Fibroblast of villous mesenchyme (primary cell): ENCODE measurements at regions not wholly inside any gene's neighbourhood (a gene's known extent, or its start where the extent isn't known, plus 50 kb on each side); places are given as distances from the start of the nearest gene placed in this dataset.

ENCODE experiments used
- DNase-seq: peaks from one replicate; pipeline ENCODE4 v3.0.0-alpha.2; 2010; ENCODE audit warnings: low read depth
- H3K4me3 ChIP-seq: 2 replicates; pipeline ENCODE4 v1.5.1; 2011; ENCODE audit warnings: low read depth, mild to moderate bottlenecking, low read length
- TF ChIP-seq, protein P1 (sequence below): IDR thresholded peaks from 2 replicates; pipeline ENCODE4 v1.5.1; 2012; ENCODE audit warnings: low read depth, mild to moderate bottlenecking, low read length; ENCODE audit not compliant: insufficient read depth

DNA sequence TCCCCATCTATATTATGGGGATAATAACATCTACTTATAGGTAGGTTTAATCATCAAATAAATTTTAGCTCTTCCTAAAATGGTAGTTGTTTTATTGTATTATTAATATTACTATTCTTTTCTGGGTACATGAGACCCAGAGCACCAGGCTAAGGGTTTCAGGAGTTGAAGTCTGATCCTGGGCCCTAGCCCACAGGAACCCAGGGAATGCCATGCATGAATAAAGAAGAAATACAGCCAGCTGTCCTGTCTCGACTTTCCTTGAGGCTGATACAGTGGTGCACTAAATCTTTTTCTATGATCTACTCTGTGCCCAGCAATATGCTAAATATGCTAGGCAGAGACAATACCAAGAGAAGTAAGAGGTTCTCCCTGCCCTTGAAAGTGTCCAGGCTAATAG is 72.1 kb upstream of the ATP2C1 start:
- TF ChIP-seq, protein P1, sequence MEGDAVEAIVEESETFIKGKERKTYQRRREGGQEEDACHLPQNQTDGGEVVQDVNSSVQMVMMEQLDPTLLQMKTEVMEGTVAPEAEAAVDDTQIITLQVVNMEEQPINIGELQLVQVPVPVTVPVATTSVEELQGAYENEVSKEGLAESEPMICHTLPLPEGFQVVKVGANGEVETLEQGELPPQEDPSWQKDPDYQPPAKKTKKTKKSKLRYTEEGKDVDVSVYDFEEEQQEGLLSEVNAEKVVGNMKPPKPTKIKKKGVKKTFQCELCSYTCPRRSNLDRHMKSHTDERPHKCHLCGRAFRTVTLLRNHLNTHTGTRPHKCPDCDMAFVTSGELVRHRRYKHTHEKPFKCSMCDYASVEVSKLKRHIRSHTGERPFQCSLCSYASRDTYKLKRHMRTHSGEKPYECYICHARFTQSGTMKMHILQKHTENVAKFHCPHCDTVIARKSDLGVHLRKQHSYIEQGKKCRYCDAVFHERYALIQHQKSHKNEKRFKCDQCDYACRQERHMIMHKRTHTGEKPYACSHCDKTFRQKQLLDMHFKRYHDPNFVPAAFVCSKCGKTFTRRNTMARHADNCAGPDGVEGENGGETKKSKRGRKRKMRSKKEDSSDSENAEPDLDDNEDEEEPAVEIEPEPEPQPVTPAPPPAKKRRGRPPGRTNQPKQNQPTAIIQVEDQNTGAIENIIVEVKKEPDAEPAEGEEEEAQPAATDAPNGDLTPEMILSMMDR: no peak
- H3K4me3 ChIP-seq: no peak overlapping the region
- DNase-seq: no peak

- TF ChIP-seq, protein P1: no peak
- DNase-seq: no peak
- no peak overlapping the region for H3K4me3 ChIP-seq
Observed at GRCh38 chr3:130823241-130823884, 70.5 kb upstream of the ATP2C1 start.

DNA sequence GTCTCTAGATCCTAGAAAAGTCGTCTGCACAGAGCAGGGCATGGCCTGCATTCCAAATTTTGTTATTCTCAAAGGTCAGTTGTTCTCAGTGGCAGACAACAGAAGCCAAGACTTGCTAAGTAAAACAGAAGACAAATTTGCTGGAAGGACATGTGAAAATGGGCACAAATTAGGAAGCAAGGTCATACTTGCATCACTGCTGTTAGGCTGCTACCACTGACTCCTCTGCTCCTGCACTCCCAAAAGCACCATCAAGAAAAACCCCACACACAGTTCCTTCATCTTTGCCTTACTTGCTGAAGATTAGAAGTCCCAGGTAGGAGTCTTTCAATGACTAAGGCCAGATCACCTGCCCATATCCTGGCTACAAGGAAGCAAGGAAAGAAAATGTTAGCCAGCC is 69.9 kb upstream of the ATP2C1 start:
- TF ChIP-seq, protein P1: no peak
- H3K4me3 ChIP-seq: no peak overlapping the region
- DNase-seq: no peak

GRCh38 chr3:130825762-130826299 is 68.1 kb upstream of the ATP2C1 start:
- TF ChIP-seq, protein P1: no peak
- DNase-seq: no peak
- H3K4me3 ChIP-seq: no peak overlapping the region

DNA sequence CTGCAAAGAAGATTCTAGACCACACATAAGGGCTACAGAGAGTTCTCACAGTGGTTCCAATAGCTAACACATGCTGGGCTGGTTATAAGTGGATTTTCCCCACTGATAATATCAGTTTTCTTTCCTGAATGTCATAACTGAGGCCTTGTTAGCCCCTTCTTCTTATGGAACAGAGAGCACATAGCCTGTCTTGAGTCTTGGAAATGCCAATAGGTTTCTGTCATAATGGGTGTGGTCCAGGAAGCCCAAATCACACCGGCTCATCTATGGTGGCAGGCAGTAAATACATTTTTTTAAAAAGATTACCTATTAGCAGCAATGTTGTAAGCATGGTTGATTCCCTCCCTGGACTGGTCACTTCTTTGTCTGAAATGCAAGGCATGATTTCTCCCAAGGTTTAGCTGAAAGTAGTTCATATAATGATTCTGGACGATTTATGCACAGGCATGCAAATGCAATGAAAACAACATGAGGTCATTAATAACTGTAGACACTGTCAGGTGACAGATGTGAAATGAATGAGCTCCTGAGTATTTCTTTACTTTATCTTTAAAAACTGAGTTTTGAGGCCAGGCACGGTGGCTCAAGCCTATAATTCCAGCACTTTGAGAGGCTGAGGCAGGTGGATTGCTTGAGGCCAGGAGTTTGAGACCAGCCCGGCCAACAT is 67.2 kb upstream of the ATP2C1 start:
- no peak overlapping the region for H3K4me3 ChIP-seq
- DNase-seq: no peak
- TF ChIP-seq, protein P1: no peak

GRCh38 chr3:130827486-130827885 is 66.4 kb upstream of the ATP2C1 start:
- H3K4me3 ChIP-seq: no peak overlapping the region
- no peak for DNase-seq
- TF ChIP-seq, protein P1: no peak
